ENCODE measurements at regions not wholly inside any gene's neighbourhood (a gene's known extent, or its start where the extent isn't known, plus 50 kb on each side); places are given as distances from the start of the nearest gene placed in this dataset.
"Not testable (repeated sequence)": the region's sequence is repeated elsewhere in the genome, so short reads cannot be mapped to it uniquely, and the experiment has no call there.

DNA sequence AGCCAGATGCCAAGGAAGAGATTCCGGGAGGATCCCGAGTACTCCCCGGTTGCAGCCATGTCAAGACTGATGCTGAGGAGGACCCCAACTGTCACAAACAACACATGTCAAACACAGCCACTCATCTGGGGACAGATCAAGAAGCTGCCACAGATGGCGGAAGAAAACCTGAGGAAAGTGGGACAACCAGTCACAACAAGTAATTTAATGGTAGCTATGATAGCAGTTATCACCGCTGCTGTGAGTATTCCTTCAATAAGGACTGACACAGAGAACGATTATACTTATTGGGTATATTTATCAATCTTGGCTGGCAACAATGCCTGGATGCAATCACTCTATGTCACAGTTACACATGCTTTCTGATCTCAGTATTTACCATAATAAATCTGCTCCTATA is 763.4 kb downstream of the DHX35 start:
- not testable (repeated sequence) for DNase-seq

- no peak for DNase-seq
These were observed 757.1 kb downstream of the DHX35 start for GRCh38 chr20:39719293-39719692.

- DNase-seq, result no peak
These were observed 755.8 kb downstream of the DHX35 start for GRCh38 chr20:39717936-39718335.

DNA sequence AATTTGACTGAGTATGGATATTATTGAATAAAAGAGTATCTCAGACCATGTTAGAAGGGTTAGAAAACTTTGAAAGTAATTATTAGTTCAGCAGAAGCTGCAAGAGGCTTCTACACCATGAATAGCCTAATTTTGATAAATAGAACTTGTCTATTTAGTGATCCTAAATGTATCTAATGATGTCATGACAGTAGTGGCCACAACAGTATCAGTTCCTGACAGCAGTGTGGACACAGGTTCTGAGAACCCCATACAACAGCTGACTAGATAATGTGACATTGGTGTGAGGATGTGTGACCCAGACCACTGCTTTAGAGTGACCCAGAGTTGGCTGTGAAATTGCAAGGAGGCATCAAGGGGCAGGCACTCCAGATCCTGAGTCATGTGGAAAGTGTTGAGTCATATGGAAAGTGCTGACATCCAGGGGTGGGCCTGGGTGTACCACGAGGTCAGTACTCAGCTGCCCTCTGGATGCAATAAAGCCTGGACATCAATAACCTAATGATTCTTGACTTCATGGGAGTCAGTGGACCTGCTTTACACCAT is 754.7 kb downstream of the DHX35 start:
- DNase-seq, result no peak

- DNase-seq, result no peak
These were observed 751.1 kb downstream of the DHX35 start for GRCh38 chr20:39713076-39713840.

DNA sequence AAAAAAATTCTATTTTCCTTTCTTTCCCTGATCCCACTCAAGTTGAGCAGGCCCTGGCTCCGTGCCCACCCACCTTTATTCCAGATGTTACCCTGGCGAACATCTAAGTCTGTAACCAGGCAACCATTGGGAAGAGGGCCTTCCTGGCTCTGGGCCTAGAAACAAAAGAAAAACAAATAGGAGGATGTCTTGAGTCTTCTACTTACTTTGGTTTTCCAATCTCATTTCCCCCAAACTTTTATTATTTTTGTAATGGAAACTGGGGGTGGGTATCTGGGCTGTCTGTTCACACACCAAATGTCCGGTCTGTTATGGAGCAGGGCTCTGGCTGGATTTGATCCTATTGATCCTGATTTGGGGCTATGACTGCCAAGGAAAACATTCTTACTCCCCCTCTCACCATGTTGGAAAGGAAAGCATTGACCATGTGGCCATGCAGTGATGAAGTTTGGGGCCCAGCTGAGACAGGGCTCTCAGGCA is 744.1 kb downstream of the DHX35 start:
- DNase-seq, result no peak

- no peak for DNase-seq
These were observed 742.9 kb downstream of the DHX35 start for GRCh38 chr20:39705032-39705431.

GRCh38 chr20:39703357-39703756 is 741.2 kb downstream of the DHX35 start:
- DNase-seq, result not testable (repeated sequence)

DNA sequence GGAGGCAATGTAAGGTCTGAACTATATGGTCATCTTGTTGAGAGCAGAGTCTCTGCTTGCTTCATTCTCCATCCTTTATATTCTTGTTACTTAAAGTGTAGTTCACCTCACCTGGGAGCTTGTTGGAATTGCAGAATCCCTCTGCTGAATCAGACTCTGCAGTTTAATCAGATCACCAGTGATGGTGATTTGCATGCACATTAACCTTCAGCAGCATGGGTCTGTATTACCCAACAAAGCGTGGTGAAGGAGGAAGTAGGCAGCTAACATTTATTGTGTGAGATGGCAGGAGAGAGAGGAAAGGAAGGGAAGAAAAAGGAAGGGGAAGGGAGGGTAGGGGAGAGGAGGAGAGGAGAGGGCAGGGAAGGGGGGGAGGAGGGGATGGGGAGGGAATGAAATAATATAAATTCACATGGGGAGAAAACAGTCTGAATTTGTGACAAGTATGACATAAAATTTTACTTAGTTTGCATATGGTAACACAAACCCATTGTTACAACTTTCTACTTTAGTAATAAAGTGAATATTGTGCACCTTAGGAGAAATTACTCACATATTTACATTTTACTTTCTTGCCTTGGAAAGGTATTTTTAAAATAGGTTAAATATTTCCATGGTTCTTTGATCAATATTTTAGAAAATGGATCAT is 740.7 kb downstream of the DHX35 start:
- no peak for DNase-seq

- no peak for DNase-seq
These were observed 738.4 kb downstream of the DHX35 start for GRCh38 chr20:39700528-39700927.

DNA sequence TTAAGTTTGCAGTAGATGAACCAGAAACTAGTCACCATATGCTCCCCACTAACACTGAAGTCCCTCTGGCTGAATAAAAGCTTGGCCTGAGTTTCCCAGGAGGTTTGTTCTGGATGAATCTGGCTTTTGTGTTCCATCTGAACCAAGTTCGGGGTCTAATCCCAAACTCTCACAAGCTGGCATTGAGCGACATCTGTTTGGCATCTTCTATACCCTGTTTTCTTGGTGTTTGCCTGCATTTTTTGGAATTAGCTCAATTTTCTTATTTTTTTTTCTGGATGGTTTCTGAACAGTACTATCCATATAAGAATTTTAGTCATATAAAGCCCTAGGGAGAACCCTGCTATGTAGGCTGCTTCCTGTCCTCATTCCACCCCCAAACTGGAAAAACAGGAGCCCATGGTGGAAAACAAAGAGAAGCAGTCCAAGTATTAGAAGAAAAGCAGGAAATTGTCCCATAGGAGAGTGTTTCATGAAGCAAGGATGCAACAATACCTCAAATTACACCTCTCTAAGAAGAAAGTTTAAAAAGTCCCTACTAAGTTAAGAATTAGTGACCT is 737.1 kb downstream of the DHX35 start:
- DNase-seq, result no peak

- DNase-seq, result no peak
These were observed 736.6 kb downstream of the DHX35 start for GRCh38 chr20:39698752-39699151.

DNA sequence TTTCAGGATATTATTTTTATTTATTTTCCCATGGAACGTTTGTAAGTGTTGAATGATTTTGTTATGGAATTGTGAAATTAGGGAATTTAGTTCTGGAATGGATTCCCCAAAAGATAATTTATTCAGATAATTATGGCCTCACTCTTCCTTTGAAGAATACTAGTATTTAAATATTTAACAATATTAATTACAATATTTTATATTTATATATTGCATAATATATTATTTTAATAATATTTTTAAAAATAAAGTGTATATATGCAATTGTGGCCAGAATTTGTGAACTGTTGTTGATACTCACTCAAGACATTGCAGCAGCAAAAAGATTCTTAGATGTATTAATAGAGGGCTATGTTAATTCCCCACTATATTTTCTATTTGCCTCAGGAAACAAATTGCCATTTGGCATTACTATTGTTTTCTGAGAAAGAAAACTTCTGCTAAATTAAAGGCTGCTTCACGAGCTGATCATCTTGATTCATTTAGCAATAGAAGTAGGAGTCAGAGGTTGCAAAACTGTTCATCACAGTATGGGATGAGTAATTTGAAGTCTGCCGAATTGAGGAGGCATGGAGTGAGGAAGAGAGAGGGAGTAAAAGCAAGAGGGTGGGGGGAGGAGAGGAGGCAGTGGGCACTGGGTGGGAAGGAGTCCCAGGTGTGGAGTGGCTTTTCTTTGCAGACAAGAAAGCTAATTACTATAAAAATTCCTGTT is 729.2 kb downstream of the DHX35 start:
- DNase-seq, result no peak

DNA sequence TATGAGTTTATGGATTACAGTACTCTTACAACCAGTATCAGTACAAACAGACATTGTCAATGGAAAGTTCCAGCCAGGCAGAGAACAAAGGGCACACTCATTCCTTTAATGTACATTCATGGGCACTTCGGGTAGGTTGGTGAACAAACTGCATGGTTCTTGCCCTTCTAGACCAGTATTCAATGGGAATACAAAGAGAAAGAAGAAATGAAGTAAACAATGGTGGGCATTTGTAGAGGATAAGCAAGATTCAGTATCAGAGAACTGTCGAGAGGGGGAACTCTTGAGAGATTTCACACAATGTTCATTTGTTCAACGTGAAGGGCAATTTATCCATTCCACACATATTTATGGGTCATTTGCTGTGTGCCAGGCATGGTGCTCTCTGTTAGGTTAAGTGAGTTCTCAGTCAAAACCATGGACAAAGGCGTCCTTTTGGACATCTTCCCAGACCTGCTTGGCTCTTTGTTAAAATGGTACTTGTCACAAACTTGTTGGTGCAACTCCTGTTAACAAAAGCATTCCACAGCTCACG is 714.8 kb downstream of the DHX35 start:
- DNase-seq, result no peak

DNA sequence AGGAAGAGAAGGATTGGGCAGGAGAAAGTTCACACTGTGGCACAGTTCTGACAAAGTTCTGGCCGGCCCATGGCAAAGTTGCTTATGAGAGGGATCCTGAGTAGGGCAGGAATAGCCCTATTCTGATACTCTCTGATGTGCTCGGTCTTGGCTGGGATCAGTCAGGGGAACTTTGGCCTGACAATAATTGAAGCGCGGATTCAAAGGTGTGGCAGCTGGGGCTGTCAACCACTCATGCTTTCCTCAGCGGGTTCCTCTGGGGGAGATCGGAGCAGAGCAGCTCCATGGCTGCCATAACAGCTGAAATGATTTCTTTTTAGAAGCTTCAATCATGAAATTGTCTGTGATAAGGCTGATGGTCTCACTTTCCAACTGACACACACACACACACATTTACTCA is 714.1 kb downstream of the DHX35 start:
- no peak for DNase-seq

- no peak for DNase-seq
These were observed 712.7 kb downstream of the DHX35 start for GRCh38 chr20:39674842-39675241.

DNA sequence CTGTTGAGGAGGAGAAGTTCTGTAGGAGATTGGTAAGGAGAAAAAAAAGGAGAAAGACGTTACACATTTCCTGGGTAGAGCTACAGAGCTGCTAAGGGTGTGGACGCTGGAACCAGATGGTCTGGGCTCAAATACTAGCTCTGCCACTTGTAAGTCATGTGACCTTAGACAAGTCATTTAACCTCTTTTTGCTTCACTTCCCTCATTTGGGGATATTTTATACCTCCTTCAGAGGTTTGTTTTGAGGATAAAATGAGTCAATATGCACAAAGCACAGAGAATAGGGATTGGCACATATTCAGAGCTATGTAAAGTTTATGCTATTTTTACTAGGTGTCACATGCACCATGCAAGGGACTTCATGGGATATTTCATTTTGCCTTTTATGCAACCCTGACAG is 708.8 kb downstream of the DHX35 start:
- no peak for DNase-seq

DNA sequence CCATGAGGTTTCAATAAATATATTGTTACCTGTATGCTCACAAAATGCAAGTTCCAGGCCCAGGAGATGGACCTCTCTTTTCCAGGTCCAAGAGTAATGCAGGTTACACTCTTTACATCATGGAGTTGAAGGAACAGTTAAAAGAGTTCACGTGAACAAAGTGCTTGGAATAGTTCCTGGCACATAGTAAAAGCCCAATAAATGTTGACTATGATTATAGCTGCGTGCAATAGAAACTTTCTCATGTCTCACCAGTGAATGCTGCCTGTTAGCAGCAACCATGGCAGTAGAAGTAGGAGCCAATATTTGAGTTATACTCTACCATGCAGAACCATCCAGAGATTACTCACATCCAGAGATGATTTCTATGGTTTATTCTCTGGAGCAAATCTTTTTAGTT is 707.5 kb downstream of the DHX35 start:
- DNase-seq, result no peak

DNA sequence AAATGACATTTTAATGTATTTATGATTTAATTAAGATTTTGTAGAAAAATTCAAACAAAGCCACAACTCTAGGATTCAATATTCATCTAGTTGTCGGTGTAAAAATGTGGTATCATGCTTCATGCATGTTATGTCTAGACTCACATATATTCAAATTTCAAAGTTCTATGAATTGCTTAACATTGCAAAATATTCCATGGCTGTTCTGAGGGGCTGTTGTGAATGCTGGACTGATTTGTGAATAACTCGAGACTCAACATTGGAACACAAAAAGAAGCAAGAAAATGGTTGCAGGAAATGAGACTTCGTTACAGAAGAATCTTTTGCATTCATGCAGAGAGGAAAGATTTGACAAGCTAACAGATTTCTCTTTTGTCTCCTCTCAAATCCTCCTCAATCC is 705.9 kb downstream of the DHX35 start:
- DNase-seq, result no peak

GRCh38 chr20:39661833-39662232 is 699.7 kb downstream of the DHX35 start:
- DNase-seq, result no peak

- DNase-seq, result no peak
These were observed 698.8 kb downstream of the DHX35 start for GRCh38 chr20:39660965-39661364.

GRCh38 chr20:39660226-39660625 is 698.1 kb downstream of the DHX35 start:
- no peak for DNase-seq

Measured in NCI-H510A (cell line).